Calu3 (cell line): ENCODE measurements at regions not wholly inside any gene's neighbourhood (a gene's known extent, or its start where the extent isn't known, plus 50 kb on each side); places are given as distances from the start of the nearest gene placed in this dataset.

ENCODE experiments used
- BruUV-seq: library from RNA; stranded (reverse); fragments of 400-500 nt; replicated peaks from 2 replicates; lab custom pipeline; 2021; lab: Mats Ljungman, UMichigan
- CTCF ChIA-PET: fragments of 300-600 bp; sonication (Branson Sonifier 250); formaldehyde crosslinking; loops from one replicate; lab custom pipeline; 2022; ENCODE audit warnings: antibody characterized with exemption; lab: Charles Lee
- DNase-seq: peaks from one replicate; pipeline ENCODE4 v3.0.0; 2022
- H3K27ac Mint-ChIP-seq: one replicate; pipeline ENCODE4 v1.8.0; 2022; ENCODE audit warnings: mixed read lengths; ENCODE audit not compliant: unreplicated experiment
- H3K27me3 Mint-ChIP-seq: one replicate; pipeline ENCODE4 v1.8.0; 2022; ENCODE audit warnings: mixed read lengths; ENCODE audit not compliant: unreplicated experiment
- H3K36me3 Mint-ChIP-seq: one replicate; pipeline ENCODE4 v1.8.0; 2022; ENCODE audit warnings: mild to moderate bottlenecking, moderate library complexity, mixed read lengths; ENCODE audit not compliant: insufficient read depth, unreplicated experiment
- H3K4me1 Mint-ChIP-seq: one replicate; pipeline ENCODE4 v1.8.0; 2022; ENCODE audit warnings: mild to moderate bottlenecking, low read depth, mixed read lengths; ENCODE audit not compliant: unreplicated experiment
- H3K4me3 Mint-ChIP-seq: one replicate; pipeline ENCODE4 v1.8.0; 2022; ENCODE audit warnings: mild to moderate bottlenecking, low read depth, moderate library complexity, mixed read lengths; ENCODE audit not compliant: unreplicated experiment
- H3K9me3 Mint-ChIP-seq: one replicate; pipeline ENCODE4 v1.8.0; 2022; ENCODE audit warnings: low read depth, mixed read lengths; ENCODE audit not compliant: unreplicated experiment
- CTCF ChIP-seq: fragments of 200-600 bp; IDR thresholded peaks from one replicate; pipeline ENCODE4 v1.8.0; 2022; ENCODE audit warnings: antibody characterized with exemption; ENCODE audit not compliant: unreplicated experiment
- intact Hi-C: fragments of 100-400 bp; cut with micrococcal nuclease; formaldehyde crosslinking; loops from one replicate; pipeline ENCODE4 v1.10.0; 2022; ENCODE audit not compliant: unreplicated experiment

DNA sequence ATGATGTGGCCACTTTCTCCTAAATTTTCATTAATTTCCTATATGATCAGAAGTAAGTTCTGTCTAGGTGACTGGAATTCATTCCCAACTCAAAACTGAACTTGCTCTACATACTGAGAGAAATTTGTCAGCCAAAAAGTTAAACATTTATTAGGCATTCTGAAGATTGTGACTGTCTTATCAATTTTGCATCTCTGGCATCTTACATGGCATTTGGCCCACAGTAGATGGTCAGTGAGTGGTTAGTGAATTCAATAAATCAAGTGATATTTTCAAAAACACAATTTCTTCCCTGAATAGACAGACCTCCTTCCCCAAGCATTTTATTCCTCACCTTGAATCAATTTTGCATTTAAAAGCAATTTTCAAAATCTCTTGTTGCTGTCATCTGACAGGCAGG is 363.2 kb upstream of the NBEA start:
- CTCF ChIA-PET: no interaction called here
- no peak for TF ChIP-seq CTCF
- Mint-ChIP-seq H3K27me3 (no peaks in the 10 kb centered on the region), H3K4me3 (no peak overlapping the region), H3K4me1 (peaks cover 12% of the 10 kb centered on the region), H3K9me3 (no peaks in the 10 kb centered on the region), H3K27ac (no peak overlapping the region), H3K36me3 (no peaks in the 10 kb centered on the region)
- no peak for DNase-seq
- intact Hi-C loops: no loop called here
- BruUV-seq: no TSS peak

GRCh38 chr13:34583181-34583580 is 358.9 kb upstream of the NBEA start:
- H3K36me3 Mint-ChIP-seq: no peaks in the 10 kb centered on the region
- H3K4me1 Mint-ChIP-seq: peaks cover 12% of the 10 kb centered on the region
- BruUV-seq: no TSS peak
- TF ChIP-seq CTCF: no peak
- DNase-seq: no peak
- intact Hi-C loops: no loop called here
- no peaks in the 10 kb centered on the region for H3K9me3 Mint-ChIP-seq
- CTCF ChIA-PET: no interaction called here
- H3K4me3 Mint-ChIP-seq: no peak overlapping the region
- H3K27ac Mint-ChIP-seq: no peak overlapping the region
- H3K27me3 Mint-ChIP-seq: no peaks in the 10 kb centered on the region

GRCh38 chr13:34587576-34587975 is 354.5 kb upstream of the NBEA start:
- DNase-seq: no peak
- no peaks in the 10 kb centered on the region for H3K9me3 Mint-ChIP-seq
- intact Hi-C loops: no loop called here
- no TSS peak for BruUV-seq
- no peaks in the 10 kb centered on the region for H3K27me3 Mint-ChIP-seq
- H3K4me3 Mint-ChIP-seq: no peak overlapping the region
- TF ChIP-seq CTCF: no peak
- H3K4me1 Mint-ChIP-seq: no peaks in the 10 kb centered on the region
- CTCF ChIA-PET: no interaction called here
- H3K36me3 Mint-ChIP-seq: no peaks in the 10 kb centered on the region
- H3K27ac Mint-ChIP-seq: no peak overlapping the region

DNA sequence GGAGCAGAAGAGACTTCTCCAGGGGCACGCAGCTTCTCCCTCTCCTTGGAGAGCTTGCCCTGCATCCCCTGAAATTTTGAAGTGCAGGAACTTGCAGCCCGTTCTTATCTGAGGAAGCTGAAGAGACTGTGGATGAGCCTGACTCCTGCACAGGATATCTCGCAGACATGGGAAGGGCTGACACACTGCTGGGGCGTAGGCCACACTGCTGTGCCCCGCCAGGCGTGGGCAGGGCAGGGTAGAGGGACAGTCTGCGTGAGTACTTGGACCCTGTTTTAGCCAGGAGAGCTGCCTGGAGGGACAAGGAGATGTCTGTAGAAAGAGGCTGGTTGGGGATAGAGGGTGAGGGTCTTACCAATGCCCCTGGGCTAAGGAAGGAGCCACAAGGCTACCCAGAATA is 353.7 kb upstream of the NBEA start:
- CTCF ChIA-PET: interaction anchor here (0.5 kb wide), 1 partner anchor 383 kb away, joined by 3 read pairs; no protein-coding TSS in a partner anchor
- H3K27ac Mint-ChIP-seq: no peak overlapping the region

More for the DNA sequence above, 353.7 kb upstream of the NBEA start:
- DNase-seq: no peak
- no peaks in the 10 kb centered on the region for H3K36me3 Mint-ChIP-seq
- H3K4me1 Mint-ChIP-seq: no peaks in the 10 kb centered on the region
- H3K4me3 Mint-ChIP-seq: no peak overlapping the region
- BruUV-seq: no TSS peak
- intact Hi-C loops: no loop called here
- no peak for TF ChIP-seq CTCF
- no peaks in the 10 kb centered on the region for H3K27me3 Mint-ChIP-seq
- no peaks in the 10 kb centered on the region for H3K9me3 Mint-ChIP-seq
